ENCODE measurements at regions not wholly inside any gene's neighbourhood (a gene's known extent, or its start where the extent isn't known, plus 50 kb on each side); places are given as distances from the start of the nearest gene placed in this dataset.

GRCh38 chr2:177015356-177015923 is 197.2 kb upstream of the HNRNPA3 start:
- TF ChIP-seq YY1 (IDR thresholded peaks at IDR 0.05; ENCODE audit: low read depth) (no peak), USF1 (IDR thresholded peaks at IDR 0.05) (no peak), FOXM1 (IDR thresholded peaks at IDR 0.05; ENCODE audit: borderline replicate concordance, low read depth) (no peak), REST (IDR thresholded peaks at IDR 0.05; ENCODE audit: low read depth) (no peak), CEBPB (IDR thresholded peaks at IDR 0.05) (no peak)

- TF ChIP-seq REST (IDR thresholded peaks at IDR 0.05; ENCODE audit: low read depth), result no peak
- TF ChIP-seq EP300 (IDR thresholded peaks at IDR 0.05; ENCODE audit: borderline replicate concordance), result no peak
- no peak for TF ChIP-seq TAF1 (IDR thresholded peaks at IDR 0.05; ENCODE audit: low read depth)
- TF ChIP-seq CREB1 (IDR thresholded peaks at IDR 0.05; ENCODE audit: low read depth), result no peak
- TF ChIP-seq ZBTB7A (IDR thresholded peaks at IDR 0.05; ENCODE audit: low read depth), result no peak
- no peak for TF ChIP-seq TEAD4 (IDR thresholded peaks at IDR 0.05)
- TF ChIP-seq MAX (IDR thresholded peaks at IDR 0.05), result no peak
- TF ChIP-seq CEBPB (IDR thresholded peaks at IDR 0.05), result no peak
- no peak for TF ChIP-seq FOXM1 (IDR thresholded peaks at IDR 0.05; ENCODE audit: borderline replicate concordance, low read depth)
- TF ChIP-seq RAD21 (IDR thresholded peaks at IDR 0.05; ENCODE audit: low read depth), result no peak
- no peak for TF ChIP-seq YY1 (IDR thresholded peaks at IDR 0.05; ENCODE audit: low read depth)
- TF ChIP-seq EGR1 (IDR thresholded peaks at IDR 0.05), result no peak
- no peak for TF ChIP-seq NFIC (IDR thresholded peaks at IDR 0.05)
- no peak for TF ChIP-seq USF1 (IDR thresholded peaks at IDR 0.05)
- TF ChIP-seq TCF12 (IDR thresholded peaks at IDR 0.05; ENCODE audit: low read depth), result no peak
Measured at GRCh38 chr2:177020524-177021119, 192.0 kb upstream of the HNRNPA3 start.

- TF ChIP-seq TAF1 (IDR thresholded peaks at IDR 0.05; ENCODE audit: low read depth), result no peak
- TF ChIP-seq NFIC (IDR thresholded peaks at IDR 0.05), result no peak
- TF ChIP-seq CREB1 (IDR thresholded peaks at IDR 0.05; ENCODE audit: low read depth), result no peak
- no peak for TF ChIP-seq EGR1 (IDR thresholded peaks at IDR 0.05)
- no peak for TF ChIP-seq CEBPB (IDR thresholded peaks at IDR 0.05)
Measured at GRCh38 chr2:177021706-177022343, 190.8 kb upstream of the HNRNPA3 start.

GRCh38 chr2:177024765-177025164 is 187.8 kb upstream of the HNRNPA3 start:
- TF ChIP-seq YY1 (IDR thresholded peaks at IDR 0.05; ENCODE audit: low read depth) (no peak), REST (IDR thresholded peaks at IDR 0.05; ENCODE audit: low read depth) (no peak), TEAD4 (IDR thresholded peaks at IDR 0.05) (no peak), MAX (IDR thresholded peaks at IDR 0.05) (no peak), NFIC (IDR thresholded peaks at IDR 0.05) (no peak), FOXM1 (IDR thresholded peaks at IDR 0.05; ENCODE audit: borderline replicate concordance, low read depth) (no peak), EP300 (IDR thresholded peaks at IDR 0.05; ENCODE audit: borderline replicate concordance) (no peak), USF1 (IDR thresholded peaks at IDR 0.05) (no peak), EGR1 (IDR thresholded peaks at IDR 0.05) (no peak), TAF1 (IDR thresholded peaks at IDR 0.05; ENCODE audit: low read depth) (no peak), CEBPB (IDR thresholded peaks at IDR 0.05) (no peak), RAD21 (IDR thresholded peaks at IDR 0.05; ENCODE audit: low read depth) (no peak), CREB1 (IDR thresholded peaks at IDR 0.05; ENCODE audit: low read depth) (no peak), TCF12 (IDR thresholded peaks at IDR 0.05; ENCODE audit: low read depth) (no peak), ZBTB7A (IDR thresholded peaks at IDR 0.05; ENCODE audit: low read depth) (no peak)
